Breast epithelium (tissue), 4 donors: ENCODE measurements at regions not wholly inside any gene's neighbourhood (a gene's known extent, or its start where the extent isn't known, plus 50 kb on each side); places are given as distances from the start of the nearest gene placed in this dataset.

ENCODE experiments used
- DNase-seq, 2 donors: peaks; one replicate each; pipeline ENCODE4 v3.0.0-alpha.2; 2019; ENCODE audit warnings: low spot score in 2 of 2
- H3K27ac ChIP-seq, 2 donors: fragments of 200-600 bp; sonication (generic) in 1 of 2; one replicate each; pipeline ENCODE4 v1.5.1; 2016 to 2019; ENCODE audit warnings: mild to moderate bottlenecking in 1 of 2
- H3K27me3 ChIP-seq, 2 donors: fragments of 200-600 bp; sonication (generic) in 1 of 2; one replicate each; pipeline versions ENCODE4 v1.5.1 to v1.6.0; 2017 to 2019; ENCODE audit warnings: control low read depth in 1 of 2, mild to moderate bottlenecking in 1 of 2
- H3K36me3 ChIP-seq: fragments of 200-600 bp; one replicate; pipeline ENCODE4 v1.5.1; 2019
- H3K4me1 ChIP-seq, 2 donors: fragments of 200-600 bp; sonication (generic); one replicate each; pipeline ENCODE4 v1.5.1; 2016 to 2019; ENCODE audit warnings: control low read depth in 1 of 2
- H3K4me3 ChIP-seq, 3 donors: fragments of 200-600 bp; sonication (generic); 1 replicate in 2 of 3; 2 replicates in 1 of 3; pipeline ENCODE4 v1.5.1; 2016 to 2019; ENCODE audit warnings: mild to moderate bottlenecking in 3 of 3, moderate library complexity in 2 of 3
- H3K9me3 ChIP-seq, 2 donors: fragments of 200-600 bp; sonication (generic) in 1 of 2; one replicate each; pipeline ENCODE4 v1.5.1; 2016 to 2019; ENCODE audit warnings: control low read depth in 1 of 2
- CTCF ChIP-seq, 3 donors: fragments of 450-650 bp; IDR thresholded peaks; one replicate each; pipeline ENCODE4 v1.5.1; 2016 to 2017; ENCODE audit warnings: antibody characterized with exemption in 3 of 3, mild to moderate bottlenecking in 3 of 3, moderate library complexity in 3 of 3
- POLR2A ChIP-seq: fragments of 450-650 bp; IDR thresholded peaks from one replicate; pipeline ENCODE4 v1.6.1; 2016; ENCODE audit warnings: antibody characterized with exemption, mild to moderate bottlenecking, moderate library complexity
- POLR2AphosphoS5 ChIP-seq, 3 donors: sonication (generic); formaldehyde crosslinking; IDR thresholded peaks; one replicate each; pipeline ENCODE4 v1.6.1; 2017; ENCODE audit warnings: antibody characterized with exemption in 3 of 3
- intact Hi-C: fragments of 100-400 bp; cut with DNase I; formaldehyde crosslinking; loops from one replicate; pipeline ENCODE4 v1.15.1; 2023; ENCODE audit warnings: low total_unique reads

GRCh38 chr16:48999044-48999443 lies 282.6 kb downstream of the CBLN1 start:
- no peak overlapping the region for H3K27ac ChIP-seq
- no peaks in the 10 kb centered on the region for H3K9me3 ChIP-seq
- H3K4me1 ChIP-seq = no peaks in the 10 kb centered on the region

DNA sequence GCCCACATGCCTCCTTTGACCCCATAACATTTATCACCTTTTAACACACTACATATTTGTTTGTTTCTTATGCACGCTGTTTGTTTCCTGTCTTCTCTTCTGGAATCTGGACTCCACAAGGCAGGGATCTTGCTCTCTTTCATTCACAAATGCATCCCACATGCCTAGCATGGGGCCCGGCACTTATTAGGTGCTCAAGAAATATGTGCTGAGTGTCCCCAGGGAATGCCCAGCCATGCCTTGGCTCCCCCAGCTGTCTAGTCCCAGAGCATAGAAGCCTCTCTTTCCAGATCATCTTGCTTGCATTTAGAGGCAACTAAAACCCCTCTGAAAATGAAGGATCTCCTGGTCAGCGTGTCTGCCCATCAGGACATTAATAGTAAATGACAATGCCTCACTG lies 283.7 kb downstream of the CBLN1 start:
- intact Hi-C loops = no loop called here
- Histone ChIP-seq H3K4me3 (no peak overlapping the region), H3K27ac (no peak overlapping the region), H3K9me3 (no peaks in the 10 kb centered on the region), H3K27me3 (no peaks in the 10 kb centered on the region), H3K36me3 (no peaks in the 10 kb centered on the region), H3K4me1 (no peaks in the 10 kb centered on the region)
- DNase-seq = no peak
- TF ChIP-seq CTCF (IDR thresholded peaks at IDR 0.05) (no peak), POLR2A (no peak), POLR2AphosphoS5 (IDR thresholded peaks at IDR 0.05) (no peak)

More at GRCh38 chr16:48999044-48999443, 282.6 kb downstream of the CBLN1 start:
- TF ChIP-seq POLR2A (no peak), POLR2AphosphoS5 (IDR thresholded peaks at IDR 0.05) (no peak), CTCF (IDR thresholded peaks at IDR 0.05) (no peak)
- intact Hi-C loops = no loop called here
- no peaks in the 10 kb centered on the region for H3K27me3 ChIP-seq
- H3K36me3 ChIP-seq = no peaks in the 10 kb centered on the region
- no peak overlapping the region for H3K4me3 ChIP-seq
- no peak for DNase-seq

- no peak for TF ChIP-seq POLR2AphosphoS5 (IDR thresholded peaks at IDR 0.05)
- TF ChIP-seq POLR2A = no peak
- no peak for TF ChIP-seq CTCF (IDR thresholded peaks at IDR 0.05)
Measured at GRCh38 chr16:48997081-48997615, 284.5 kb downstream of the CBLN1 start.

DNA sequence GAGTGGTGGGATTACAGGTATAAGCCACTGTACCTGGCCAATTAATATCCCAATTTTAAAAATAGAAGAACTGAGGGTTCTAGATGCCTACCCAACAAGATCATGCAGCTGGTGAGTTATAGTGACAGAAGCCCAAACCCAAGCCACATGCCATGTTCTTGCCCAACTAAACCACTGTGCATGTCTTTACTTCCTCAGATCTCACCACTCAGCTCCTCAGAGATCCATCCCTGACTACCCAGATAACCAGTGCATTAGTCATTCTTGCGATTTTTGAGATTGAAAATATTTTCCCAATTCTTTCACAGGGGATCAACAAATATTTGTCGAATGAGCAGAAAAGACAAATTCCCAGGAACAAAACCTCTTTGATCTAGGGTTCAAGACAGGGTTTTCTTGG lies 303.1 kb downstream of the CBLN1 start:
- intact Hi-C loops = no loop called here
- TF ChIP-seq CTCF (IDR thresholded peaks at IDR 0.05) = no peak
- peaks cover 0 to 5% of the 10 kb centered on the region in 2 donors for H3K9me3 ChIP-seq

More at GRCh38 chr16:48997081-48997615, 284.5 kb downstream of the CBLN1 start:
- H3K4me1 ChIP-seq = no peaks in the 10 kb centered on the region
- DNase-seq = no peak
- intact Hi-C loops = no loop called here
- no peak overlapping the region for H3K27ac ChIP-seq
- no peaks in the 10 kb centered on the region for H3K27me3 ChIP-seq
- no peaks in the 10 kb centered on the region for H3K36me3 ChIP-seq
- H3K9me3 ChIP-seq = no peaks in the 10 kb centered on the region
- H3K4me3 ChIP-seq = no peak overlapping the region

DNA sequence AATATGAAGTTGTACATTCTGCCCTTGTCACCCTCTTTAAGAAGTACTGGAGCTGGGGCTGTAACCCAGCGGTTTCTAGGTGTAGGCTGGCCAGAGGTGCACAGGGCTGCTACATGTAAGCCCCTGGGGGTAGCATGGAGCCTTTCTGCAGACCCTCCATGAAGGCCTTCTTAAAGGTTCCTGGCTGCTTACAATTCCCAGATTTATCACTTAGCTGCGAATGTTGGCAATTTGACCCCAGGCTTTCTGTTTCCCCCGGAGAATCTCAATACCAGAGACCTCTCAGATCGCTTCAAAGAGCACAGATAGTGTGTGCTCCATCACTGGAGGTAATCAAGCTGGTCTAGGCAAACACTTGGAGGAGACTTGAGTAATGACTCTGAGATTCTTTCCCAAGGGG lies 309.4 kb downstream of the CBLN1 start:
- peaks cover 0 to 4% of the 10 kb centered on the region in 2 donors for H3K9me3 ChIP-seq
- no peaks in the 10 kb centered on the region for H3K27me3 ChIP-seq
- intact Hi-C loops = no loop called here
- TF ChIP-seq POLR2AphosphoS5 (IDR thresholded peaks at IDR 0.05) (no peak), POLR2A (no peak), CTCF (IDR thresholded peaks at IDR 0.05) (no peak)
- H3K36me3 ChIP-seq = no peaks in the 10 kb centered on the region
- no peaks in the 10 kb centered on the region for H3K4me1 ChIP-seq
- DNase-seq = no peak
- no peak overlapping the region for H3K27ac ChIP-seq
- no peak overlapping the region for H3K4me3 ChIP-seq

More for the DNA sequence above, 303.1 kb downstream of the CBLN1 start:
- Histone ChIP-seq H3K27ac (no peak overlapping the region), H3K27me3 (no peaks in the 10 kb centered on the region), H3K4me3 (no peak overlapping the region), H3K36me3 (no peaks in the 10 kb centered on the region), H3K4me1 (no peaks in the 10 kb centered on the region)
- no peak for DNase-seq
